ENCODE measurements at regions not wholly inside any gene's neighbourhood (a gene's known extent, or its start where the extent isn't known, plus 50 kb on each side); places are given as distances from the start of the nearest gene placed in this dataset.

DNA sequence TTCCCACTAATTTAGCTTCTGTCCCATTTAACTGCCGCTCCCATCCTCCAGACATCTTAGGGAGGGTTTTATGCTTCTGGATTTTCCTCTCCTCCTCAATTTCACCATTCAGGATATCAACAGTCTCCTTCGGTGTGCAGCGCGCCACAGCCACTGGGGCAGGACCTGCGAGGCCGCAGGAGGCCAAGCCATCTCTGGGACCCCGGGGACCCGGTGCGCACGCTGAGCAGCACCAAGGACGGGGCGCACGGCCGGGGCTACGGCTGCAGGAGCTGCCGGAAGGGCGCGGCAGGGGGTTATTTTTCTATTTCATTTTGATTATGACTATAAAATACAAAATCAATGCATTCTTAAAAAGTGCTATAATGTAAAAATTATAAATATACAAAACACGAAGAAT lies 1238.4 kb upstream of the NCAM2 start:
- intact Hi-C loops (cut with DNase I): no loop called here
- H3K27me3 ChIP-seq: no peaks in the 10 kb centered on the region

DNA sequence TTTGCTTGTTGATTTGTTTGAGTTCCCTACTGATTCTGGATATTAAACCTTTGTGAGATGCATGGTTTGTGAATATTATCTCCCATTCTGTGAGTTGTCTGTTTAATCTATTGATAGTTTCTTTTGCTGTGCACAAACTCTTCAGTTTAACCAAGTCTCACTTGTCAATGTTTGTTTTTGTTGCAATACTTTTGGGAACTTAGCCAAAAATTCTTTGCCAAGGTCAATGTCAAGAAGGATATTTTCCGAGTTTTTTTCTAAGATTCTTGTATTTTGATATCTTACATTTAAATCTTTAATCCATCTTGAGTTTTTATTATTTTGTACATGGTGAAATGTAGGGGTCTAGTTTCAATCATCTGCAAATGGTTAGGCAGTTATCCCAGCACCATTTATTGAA lies 1230.7 kb upstream of the NCAM2 start:
- Histone ChIP-seq H3K4me3 (no peak overlapping the region), H3K9me3 (no peaks in the 10 kb centered on the region), H3K27me3 (no peaks in the 10 kb centered on the region), H3K27ac (no peak overlapping the region), H3K4me1 (no peaks in the 10 kb centered on the region), H3K36me3 (no peaks in the 10 kb centered on the region)
- ATAC-seq: no peak
- TF ChIP-seq, protein P1, sequence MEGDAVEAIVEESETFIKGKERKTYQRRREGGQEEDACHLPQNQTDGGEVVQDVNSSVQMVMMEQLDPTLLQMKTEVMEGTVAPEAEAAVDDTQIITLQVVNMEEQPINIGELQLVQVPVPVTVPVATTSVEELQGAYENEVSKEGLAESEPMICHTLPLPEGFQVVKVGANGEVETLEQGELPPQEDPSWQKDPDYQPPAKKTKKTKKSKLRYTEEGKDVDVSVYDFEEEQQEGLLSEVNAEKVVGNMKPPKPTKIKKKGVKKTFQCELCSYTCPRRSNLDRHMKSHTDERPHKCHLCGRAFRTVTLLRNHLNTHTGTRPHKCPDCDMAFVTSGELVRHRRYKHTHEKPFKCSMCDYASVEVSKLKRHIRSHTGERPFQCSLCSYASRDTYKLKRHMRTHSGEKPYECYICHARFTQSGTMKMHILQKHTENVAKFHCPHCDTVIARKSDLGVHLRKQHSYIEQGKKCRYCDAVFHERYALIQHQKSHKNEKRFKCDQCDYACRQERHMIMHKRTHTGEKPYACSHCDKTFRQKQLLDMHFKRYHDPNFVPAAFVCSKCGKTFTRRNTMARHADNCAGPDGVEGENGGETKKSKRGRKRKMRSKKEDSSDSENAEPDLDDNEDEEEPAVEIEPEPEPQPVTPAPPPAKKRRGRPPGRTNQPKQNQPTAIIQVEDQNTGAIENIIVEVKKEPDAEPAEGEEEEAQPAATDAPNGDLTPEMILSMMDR (IDR thresholded peaks at IDR 0.05): no peak
- intact Hi-C loops (cut with DNase I): no loop called here
- DNase-seq: peak in 1 of 4 donors; percentile 7

More for the DNA sequence above, 1238.4 kb upstream of the NCAM2 start:
- no peak overlapping the region for H3K4me3 ChIP-seq
- H3K27ac ChIP-seq: no peak overlapping the region
- H3K9me3 ChIP-seq: peaks cover 0 to 2% of the 10 kb centered on the region in 2 donors
- TF ChIP-seq, protein P1 (IDR thresholded peaks at IDR 0.05): no peak
- H3K36me3 ChIP-seq: no peaks in the 10 kb centered on the region
- ATAC-seq: no peak
- no peaks in the 10 kb centered on the region for H3K4me1 ChIP-seq
- DNase-seq: peak in 1 of 4 donors; percentile 77

DNA sequence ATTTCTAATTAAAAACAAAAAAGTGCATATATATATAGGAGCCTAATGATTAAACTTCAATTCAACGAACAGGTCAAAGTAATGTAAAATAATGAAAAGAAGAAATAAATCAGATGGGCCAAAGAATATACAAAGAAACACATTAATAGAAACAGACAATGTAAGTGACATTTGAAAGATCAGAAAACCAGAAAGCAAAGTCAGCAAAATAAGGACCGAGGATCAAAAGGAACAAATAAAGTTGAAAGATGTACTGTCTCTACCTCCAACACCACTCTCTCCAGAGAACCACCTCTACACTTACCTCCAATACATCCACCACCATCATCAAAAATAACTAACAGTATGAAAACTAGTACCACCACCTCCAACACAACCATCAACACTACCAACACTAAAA lies 1226.3 kb upstream of the NCAM2 start:
- Histone ChIP-seq H3K9me3 (no peaks in the 10 kb centered on the region), H3K27ac (no peak overlapping the region), H3K4me3 (no peak overlapping the region), H3K4me1 (no peaks in the 10 kb centered on the region), H3K36me3 (no peaks in the 10 kb centered on the region), H3K27me3 (no peaks in the 10 kb centered on the region)
- ATAC-seq (no peak), DNase-seq (no peak)
- intact Hi-C loops (cut with DNase I): no loop called here
- TF ChIP-seq, protein P1 (IDR thresholded peaks at IDR 0.05): no peak

DNA sequence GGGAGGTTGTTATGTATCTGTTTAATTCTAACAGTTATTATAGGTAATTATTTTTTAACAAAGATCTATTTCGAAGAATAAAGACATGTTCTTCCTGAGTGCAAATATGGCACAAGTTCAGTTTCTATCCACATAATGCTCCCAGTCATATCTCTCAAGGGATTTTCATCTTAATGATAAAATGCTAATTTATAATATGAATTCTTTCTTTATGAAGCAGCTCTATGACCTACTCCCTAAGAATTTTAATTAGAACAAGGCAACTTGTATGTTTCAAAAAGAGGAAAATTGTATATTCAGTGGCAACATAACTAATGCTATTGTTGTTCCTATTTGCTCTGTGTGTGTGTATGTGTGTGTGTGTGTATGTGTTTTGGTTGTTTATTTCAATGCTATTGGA lies 1222.1 kb upstream of the NCAM2 start:
- no peak overlapping the region for H3K4me3 ChIP-seq
- H3K27ac ChIP-seq: no peak overlapping the region
- peaks cover 0 to 21% of the 10 kb centered on the region in 2 donors for H3K9me3 ChIP-seq
- DNase-seq: no peak
- ATAC-seq: no peak
- no peaks in the 10 kb centered on the region for H3K4me1 ChIP-seq
- intact Hi-C loops (cut with DNase I): no loop called here
- H3K27me3 ChIP-seq: no peaks in the 10 kb centered on the region
- H3K36me3 ChIP-seq: no peaks in the 10 kb centered on the region
- TF ChIP-seq, protein P1 (IDR thresholded peaks at IDR 0.05): no peak

DNA sequence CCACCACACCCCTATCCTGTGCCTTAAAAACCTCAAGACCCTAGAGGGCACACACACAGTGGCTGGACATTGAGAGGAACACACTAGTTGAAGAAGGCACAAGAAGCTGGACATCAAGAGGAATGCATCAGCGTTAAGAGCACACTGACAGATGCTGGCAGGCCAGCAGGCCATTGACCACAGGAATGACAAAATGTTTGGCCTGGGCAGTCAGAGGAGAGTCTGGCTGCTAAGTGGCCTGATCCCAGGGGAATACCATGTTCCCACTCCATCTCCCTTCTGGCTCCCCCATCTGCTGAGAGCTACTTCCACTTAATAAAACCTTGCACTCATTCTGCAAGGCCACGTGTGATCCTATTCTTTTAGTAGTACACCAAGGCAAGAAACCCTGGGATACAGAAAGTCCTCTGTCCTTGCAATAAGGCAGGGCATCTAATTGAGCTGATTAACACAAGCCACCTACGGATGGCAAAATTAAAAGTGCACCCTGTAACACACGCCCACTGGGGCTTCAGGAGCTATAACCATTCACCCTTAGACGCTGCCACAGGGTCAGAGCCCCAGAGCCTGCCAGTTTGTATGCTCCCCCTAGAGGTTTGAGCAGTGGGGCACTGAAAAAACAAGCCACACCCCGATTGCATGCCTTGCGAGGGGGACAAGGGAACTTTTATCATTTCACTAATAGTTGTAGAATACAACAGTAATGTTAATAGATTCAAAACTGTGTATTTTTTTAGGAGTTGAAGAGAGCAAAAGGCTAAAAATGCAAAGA lies 1216.1 kb upstream of the NCAM2 start:
- Histone ChIP-seq H3K4me1 (no peaks in the 10 kb centered on the region), H3K9me3 (peaks cover 0 to 45% of the 10 kb centered on the region in 2 donors), H3K4me3 (no peak overlapping the region), H3K27me3 (no peaks in the 10 kb centered on the region), H3K36me3 (no peaks in the 10 kb centered on the region), H3K27ac (no peak overlapping the region)
- ATAC-seq (peak; percentile 51), DNase-seq (no peak)
- TF ChIP-seq, protein P1 (IDR thresholded peaks at IDR 0.05): no peak
- intact Hi-C loops (cut with DNase I): no loop called here

All from left lung (tissue), 4 donors.